ENCODE measurements at regions not wholly inside any gene's neighbourhood (a gene's known extent, or its start where the extent isn't known, plus 50 kb on each side); places are given as distances from the start of the nearest gene placed in this dataset.

- DNase-seq (ENCODE audit: low spot score), result no peak
- TF ChIP-seq TAF1 (conservative IDR thresholded peaks at IDR 0.05), result no peak
- TF ChIP-seq EGR1 (IDR thresholded peaks at IDR 0.05; ENCODE audit: low read depth in 2 of 2), result no peak
- no peak for TF ChIP-seq HNF4A (conservative IDR thresholded peaks at IDR 0.05)
Observed at GRCh38 chr16:16930309-16931000, 540.3 kb downstream of the XYLT1 start.

GRCh38 chr16:16933861-16934260, 536.9 kb downstream of the XYLT1 start:
- no peaks in the 10 kb centered on the region for H3K36me3 ChIP-seq (ENCODE audit: control insufficient read depth in 4 of 4, insufficient read depth in 3 of 4, low read depth in 1 of 4, low read length in 3 of 4)
- H3K4me3 ChIP-seq (ENCODE audit: low read depth in 1 of 3, low read length in 3 of 3), result no peak overlapping the region
- no peaks in the 10 kb centered on the region for H3K4me1 ChIP-seq (ENCODE audit: control insufficient read depth in 4 of 4, insufficient read depth in 4 of 4, low read length in 3 of 4)
- H3K27ac ChIP-seq (ENCODE audit: low read depth in 1 of 2, low read length in 2 of 2), result no peak overlapping the region
- no peak for DNase-seq (ENCODE audit: low spot score)
- TF ChIP-seq ATF3 (IDR thresholded peaks at IDR 0.05) (no peak), GABPA (IDR thresholded peaks at IDR 0.05 in 1 of 2, conservative IDR thresholded peaks at IDR 0.05 in 1 of 2) (no peak), HNF4A (conservative IDR thresholded peaks at IDR 0.05) (no peak), YY1 (IDR thresholded peaks at IDR 0.05) (no peak), ZBTB33 (IDR thresholded peaks at IDR 0.05) (no peak)
- no peak overlapping the region for H3K9ac ChIP-seq (ENCODE audit: low read depth in 1 of 2, low read length in 2 of 2)
- WGBS, result 59% methylated on average over 2 of the region's 2 CpGs
- peaks cover 0 to 2% (median under 1%) of the 10 kb centered on the region in 4 donors for H3K27me3 ChIP-seq (ENCODE audit: control insufficient read depth in 4 of 4, insufficient read depth in 4 of 4, low read length in 3 of 4)
- H3K9me3 ChIP-seq (ENCODE audit: control insufficient read depth in 4 of 4, low read length in 3 of 4), result peaks cover 0 to 2% (median 0%) of the 10 kb centered on the region in 4 donors

More at GRCh38 chr16:16930309-16931000, 540.3 kb downstream of the XYLT1 start:
- WGBS, result 75% methylated on average over 7 of the region's 7 CpGs
- H3K4me1 ChIP-seq (ENCODE audit: control insufficient read depth in 4 of 4, insufficient read depth in 4 of 4, low read length in 3 of 4), result no peaks in the 10 kb centered on the region
- no peak overlapping the region for H3K27ac ChIP-seq (ENCODE audit: low read depth in 1 of 2, low read length in 2 of 2)
- peaks cover 0 to 2% (median 0%) of the 10 kb centered on the region in 4 donors for H3K27me3 ChIP-seq (ENCODE audit: control insufficient read depth in 4 of 4, insufficient read depth in 4 of 4, low read length in 3 of 4)
- no peak overlapping the region for H3K4me3 ChIP-seq (ENCODE audit: low read depth in 1 of 3, low read length in 3 of 3)
- H3K9ac ChIP-seq (ENCODE audit: low read depth in 1 of 2, low read length in 2 of 2), result no peak overlapping the region
- no peaks in the 10 kb centered on the region for H3K36me3 ChIP-seq (ENCODE audit: control insufficient read depth in 4 of 4, insufficient read depth in 3 of 4, low read depth in 1 of 4, low read length in 3 of 4)
- H3K9me3 ChIP-seq (ENCODE audit: control insufficient read depth in 4 of 4, low read length in 3 of 4), result peaks cover 0 to 2% (median 0%) of the 10 kb centered on the region in 4 donors

GRCh38 chr16:16934660-16935059, 536.1 kb downstream of the XYLT1 start:
- Histone ChIP-seq H3K9ac (ENCODE audit: low read depth in 1 of 2, low read length in 2 of 2) (no peak overlapping the region), H3K27me3 (ENCODE audit: control insufficient read depth in 4 of 4, insufficient read depth in 4 of 4, low read length in 3 of 4) (peaks cover 0 to 2% (median under 1%) of the 10 kb centered on the region in 4 donors), H3K27ac (ENCODE audit: low read depth in 1 of 2, low read length in 2 of 2) (no peak overlapping the region), H3K4me1 (ENCODE audit: control insufficient read depth in 4 of 4, insufficient read depth in 4 of 4, low read length in 3 of 4) (no peaks in the 10 kb centered on the region), H3K36me3 (ENCODE audit: control insufficient read depth in 4 of 4, insufficient read depth in 3 of 4, low read depth in 1 of 4, low read length in 3 of 4) (no peaks in the 10 kb centered on the region), H3K9me3 (ENCODE audit: control insufficient read depth in 4 of 4, low read length in 3 of 4) (peaks cover 0 to 2% (median 0%) of the 10 kb centered on the region in 4 donors), H3K4me3 (ENCODE audit: low read depth in 1 of 3, low read length in 3 of 3) (no peak overlapping the region)
- TF ChIP-seq CTCF (IDR thresholded peaks at IDR 0.05; ENCODE audit: low read depth, low read length, missing input control), result no peak
- no peak for TF ChIP-seq FOXA1 (IDR thresholded peaks at IDR 0.05)
- no peak for TF ChIP-seq HNF4G (IDR thresholded peaks at IDR 0.05)
- no peak for TF ChIP-seq JUND (IDR thresholded peaks at IDR 0.05)
- no peak for TF ChIP-seq RXRA (IDR thresholded peaks at IDR 0.05)
- TF ChIP-seq FOXA2 (IDR thresholded peaks at IDR 0.05), result no peak
- no peak for TF ChIP-seq SP1 (IDR thresholded peaks at IDR 0.05)
- no peak for TF ChIP-seq RAD21 (IDR thresholded peaks at IDR 0.05)
- no peak for TF ChIP-seq ZBTB33 (IDR thresholded peaks at IDR 0.05)
- TF ChIP-seq GABPA (IDR thresholded peaks at IDR 0.05 in 1 of 2, conservative IDR thresholded peaks at IDR 0.05 in 1 of 2), result no peak
- TF ChIP-seq HNF4A (conservative IDR thresholded peaks at IDR 0.05), result no peak
- TF ChIP-seq REST (IDR thresholded peaks at IDR 0.05), result no peak
- no peak for TF ChIP-seq YY1 (IDR thresholded peaks at IDR 0.05)
- no peak for TF ChIP-seq EGR1 (IDR thresholded peaks at IDR 0.05; ENCODE audit: low read depth in 2 of 2)
- TF ChIP-seq TAF1 (conservative IDR thresholded peaks at IDR 0.05), result no peak
- WGBS, result 87% methylated on average over 7 of the region's 7 CpGs
- DNase-seq (ENCODE audit: low spot score), result no peak

All from liver (tissue), 8 donors.